ENCODE measurements at regions not wholly inside any gene's neighbourhood (a gene's known extent, or its start where the extent isn't known, plus 50 kb on each side); places are given as distances from the start of the nearest gene placed in this dataset.

DNA sequence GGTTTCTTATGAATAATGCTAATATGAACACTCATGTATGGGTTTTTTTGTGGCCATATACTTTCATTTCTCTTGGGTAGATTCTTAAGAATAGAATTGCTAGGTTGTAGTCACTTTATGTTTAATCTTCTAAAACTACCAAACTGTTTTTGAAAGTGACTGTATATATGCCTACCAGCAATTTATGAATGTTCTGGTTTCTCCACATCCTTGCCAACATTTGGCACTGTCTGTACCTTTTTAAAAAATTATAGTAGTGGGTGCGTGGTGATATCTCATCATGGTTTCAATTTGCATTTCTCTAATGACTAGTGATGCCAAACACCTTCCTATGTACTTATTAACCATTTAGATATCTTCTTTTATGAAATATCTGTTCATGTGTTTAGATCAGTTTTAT is 110.6 kb upstream of the RIOK3 start:
- DNase-seq (ENCODE audit: low spot score), result no peak

GRCh38 chr18:23350188-23350587 is 102.9 kb upstream of the RIOK3 start:
- no peak for DNase-seq (ENCODE audit: low spot score)

DNA sequence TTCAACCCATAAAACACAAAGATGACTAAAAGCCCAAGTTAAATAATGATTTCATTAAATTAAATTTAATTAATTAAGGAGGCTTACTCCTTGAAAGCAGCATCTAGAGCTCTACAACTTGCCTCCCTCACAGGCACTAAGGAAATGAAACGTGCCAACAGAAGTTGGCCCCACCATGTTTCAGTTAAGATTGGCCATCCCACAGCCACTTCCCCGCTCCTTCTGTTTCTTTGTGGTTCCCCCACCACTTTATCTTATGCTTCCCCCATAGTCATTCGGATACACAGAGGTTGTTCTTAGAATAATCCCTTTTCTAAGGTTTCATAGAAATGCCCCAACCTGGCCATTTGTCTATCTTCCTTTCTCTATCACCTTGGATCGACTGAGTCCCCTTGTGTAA is 101.6 kb upstream of the RIOK3 start:
- DNase-seq (ENCODE audit: low spot score), result no peak

DNA sequence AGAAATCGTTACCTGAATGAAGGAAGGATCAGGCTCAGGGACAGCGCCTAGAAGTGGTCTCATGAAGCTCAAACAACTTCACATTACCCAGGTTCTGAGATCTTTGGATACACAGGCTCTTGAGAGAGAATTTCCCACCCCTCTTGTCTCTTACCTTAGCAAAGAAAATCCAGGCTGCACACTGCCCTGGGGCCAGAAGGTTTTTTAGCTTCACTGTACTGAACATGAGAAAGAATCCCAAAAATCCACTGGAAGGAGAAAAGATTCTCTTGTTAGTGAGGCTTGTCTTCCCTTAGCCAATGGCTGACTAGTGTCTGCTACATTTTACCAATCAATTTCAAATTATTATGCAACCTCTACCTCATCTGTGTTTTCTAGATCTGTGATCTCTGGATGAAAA is 101.0 kb upstream of the RIOK3 start:
- DNase-seq (ENCODE audit: low spot score), result no peak

DNA sequence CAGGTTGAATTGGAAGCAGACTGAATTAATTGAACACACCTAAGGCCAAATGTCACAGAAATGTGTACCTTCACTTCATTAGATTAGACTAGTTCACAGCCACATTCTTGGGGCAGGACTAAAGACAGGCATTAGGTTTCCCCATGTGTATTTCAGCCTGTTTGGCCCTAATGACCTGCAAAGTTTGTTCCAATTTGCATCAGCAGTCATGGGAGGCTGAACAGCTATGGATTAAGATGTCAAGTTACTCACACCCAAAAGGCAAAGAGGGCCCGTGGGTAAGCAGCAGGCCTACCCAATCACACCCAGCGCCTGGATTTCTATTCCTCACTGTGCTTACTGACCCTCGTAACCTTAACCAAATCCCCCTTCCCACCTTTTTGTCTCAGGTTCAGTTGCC is 99.6 kb upstream of the RIOK3 start:
- no peak for DNase-seq (ENCODE audit: low spot score)

- no peak for DNase-seq (ENCODE audit: low spot score)
Measured at GRCh38 chr18:23354625-23355024, 98.5 kb upstream of the RIOK3 start.

DNA sequence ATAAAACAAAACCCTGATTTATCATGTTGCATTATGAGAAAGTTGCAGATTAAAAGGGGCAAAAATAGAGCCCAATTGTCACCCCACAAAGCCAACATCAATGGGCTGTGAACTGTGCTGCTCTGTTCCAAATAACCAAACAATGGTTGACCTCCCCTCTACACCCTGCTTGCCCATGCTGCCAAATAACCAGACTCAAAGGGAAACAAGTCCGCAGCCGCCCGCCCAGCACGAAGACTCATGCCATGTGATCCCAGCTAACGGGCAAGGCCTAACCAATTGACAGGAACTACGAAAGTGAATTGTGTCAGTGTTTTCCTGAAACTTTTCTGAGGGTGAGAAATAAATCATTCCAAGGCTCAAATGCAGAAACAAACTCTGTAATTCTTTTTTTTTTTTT is 97.9 kb upstream of the RIOK3 start:
- DNase-seq (ENCODE audit: low spot score), result no peak

GRCh38 chr18:23356424-23356823 is 96.7 kb upstream of the RIOK3 start:
- DNase-seq (ENCODE audit: low spot score), result no peak

GRCh38 chr18:23356915-23357601 is 96.0 kb upstream of the RIOK3 start:
- no peak for DNase-seq (ENCODE audit: low spot score)

DNA sequence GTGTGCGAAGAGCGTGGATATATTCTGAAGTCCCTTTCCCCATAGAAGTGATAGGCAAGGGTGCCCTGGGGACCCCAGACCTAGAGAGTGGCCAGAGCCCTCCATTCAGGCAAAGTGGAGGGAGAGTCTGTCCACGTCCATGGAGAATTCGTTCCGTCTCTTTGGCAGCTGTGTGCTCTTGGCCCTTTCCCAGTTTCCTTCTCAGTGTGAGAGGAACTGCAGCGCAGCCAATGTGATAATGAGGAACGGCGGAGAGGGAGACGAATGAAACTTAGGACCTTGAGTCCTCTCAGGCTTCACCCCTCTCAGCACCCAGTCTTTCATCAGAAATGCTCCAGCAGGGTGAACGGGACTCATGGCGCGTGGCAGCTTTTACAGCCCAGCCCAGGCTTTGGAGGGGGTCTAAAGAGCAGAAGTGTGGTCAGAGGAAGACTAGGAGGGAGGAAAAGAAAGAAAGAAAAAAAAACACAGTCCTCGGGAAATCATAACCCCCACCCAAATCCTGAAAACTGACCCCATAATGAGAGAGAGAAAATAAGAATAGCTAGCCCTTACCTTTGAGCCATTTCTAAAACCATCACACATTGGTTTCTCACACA is 95.0 kb upstream of the RIOK3 start:
- no peak for DNase-seq (ENCODE audit: low spot score)

DNA sequence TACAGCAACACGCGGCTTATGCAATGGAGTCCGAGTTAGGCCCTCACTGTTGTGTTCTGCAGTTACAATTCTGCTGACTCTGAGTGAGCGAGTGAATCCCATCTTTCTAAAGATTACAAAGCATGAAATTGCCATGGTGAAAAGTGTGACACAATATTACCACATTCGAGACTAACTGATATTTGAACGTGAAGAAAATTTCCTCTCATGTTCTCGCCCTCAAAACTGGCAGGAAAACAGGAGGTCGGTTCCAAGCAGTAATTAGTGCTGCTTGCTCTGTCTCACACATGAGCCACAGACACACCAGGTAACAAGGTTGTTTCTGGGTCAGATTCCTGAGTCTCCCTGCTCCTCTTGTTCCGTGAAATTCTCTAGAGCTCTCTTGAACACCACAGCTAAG is 93.7 kb upstream of the RIOK3 start:
- no peak for DNase-seq (ENCODE audit: low spot score)

DNA sequence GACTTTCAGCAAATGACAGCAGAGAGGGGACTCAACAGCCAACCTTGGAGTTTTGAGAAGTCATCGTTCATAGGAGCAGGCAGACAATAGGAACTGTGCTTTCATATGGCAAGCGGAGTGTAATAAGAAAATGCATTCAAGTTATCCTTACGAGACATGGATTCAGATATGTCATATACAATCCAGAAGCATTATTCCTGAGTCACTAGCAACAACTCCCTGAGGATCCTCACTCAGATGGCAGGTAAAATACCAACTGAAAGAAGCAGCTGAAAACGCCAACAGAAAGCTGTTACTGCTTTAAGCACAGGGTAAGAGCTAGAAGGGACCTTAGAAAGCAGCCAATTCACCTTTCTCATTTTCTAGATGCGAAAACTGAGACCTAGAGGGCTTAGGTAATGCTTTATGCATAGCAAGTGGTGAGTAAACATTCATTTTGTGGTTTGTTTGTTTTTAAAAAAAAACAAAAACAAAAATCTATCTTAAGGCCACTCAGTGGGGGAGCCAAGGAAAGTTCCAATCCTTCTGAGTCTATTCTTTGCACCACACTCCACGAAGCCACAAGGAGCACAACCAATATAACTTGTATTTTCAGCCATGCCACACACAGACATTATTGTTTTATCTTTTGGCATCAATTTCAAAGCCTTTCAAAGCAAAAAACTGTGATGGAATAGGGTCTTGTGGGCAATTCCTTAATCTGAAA is 89.1 kb upstream of the RIOK3 start:
- no peak for DNase-seq (ENCODE audit: low spot score)

- DNase-seq (ENCODE audit: low spot score), result no peak
Measured at GRCh38 chr18:23365602-23366001, 87.5 kb upstream of the RIOK3 start.

GRCh38 chr18:23369266-23369665 is 83.8 kb upstream of the RIOK3 start:
- no peak for DNase-seq (ENCODE audit: low spot score)

DNA sequence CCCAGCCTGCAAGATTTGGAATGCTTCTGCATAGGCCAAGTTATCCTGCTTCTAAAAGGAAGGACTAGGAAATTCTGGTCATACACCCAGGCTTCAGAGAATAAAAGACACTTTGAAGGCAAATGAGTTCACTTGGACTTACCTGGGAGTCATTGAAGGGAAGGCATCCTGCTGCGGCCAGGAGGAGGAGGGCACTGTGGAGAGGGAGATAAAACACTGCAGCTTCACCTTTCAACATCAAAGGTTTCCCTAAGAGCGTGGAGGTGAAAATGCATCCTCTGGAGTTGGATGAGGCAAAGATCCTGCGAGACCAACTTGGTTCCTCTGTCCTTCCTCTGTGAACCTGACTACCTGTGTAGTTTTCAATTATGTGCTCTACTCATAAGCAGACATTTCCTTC is 79.5 kb upstream of the RIOK3 start:
- DNase-seq (ENCODE audit: low spot score), result no peak

DNA sequence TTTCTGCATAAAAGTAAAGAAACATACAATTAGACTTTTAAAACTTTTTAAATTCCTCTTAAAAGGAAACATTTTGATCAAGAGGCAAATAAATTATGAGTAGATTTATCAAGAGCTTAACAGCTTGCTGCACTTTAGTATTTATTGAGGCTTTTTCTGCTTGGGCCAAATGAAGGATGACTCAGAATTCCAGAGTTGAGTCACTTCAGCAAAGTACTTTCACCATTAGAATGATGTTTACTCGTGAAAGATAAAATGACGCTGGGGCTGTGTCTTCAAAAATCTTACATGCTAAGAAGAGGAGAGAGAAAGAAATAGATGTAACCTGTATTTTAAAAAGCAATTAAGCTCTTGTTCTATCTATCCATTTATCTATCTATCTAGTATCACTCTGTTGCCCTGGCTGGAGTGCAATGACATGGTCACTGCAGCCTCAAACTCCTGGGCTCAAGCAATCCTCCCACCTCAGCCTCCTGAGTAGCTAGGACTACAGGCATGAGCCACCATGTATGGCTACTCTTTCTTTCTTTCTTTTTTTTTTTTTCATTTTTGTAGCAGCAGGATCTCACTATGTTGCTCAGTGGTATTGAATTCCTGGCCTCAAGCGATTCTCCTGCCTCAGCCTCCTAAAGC is 75.3 kb upstream of the RIOK3 start:
- peak; percentile 66 for DNase-seq (ENCODE audit: low spot score)

GRCh38 chr18:23378302-23378686 is 74.8 kb upstream of the RIOK3 start:
- DNase-seq (ENCODE audit: low spot score), result no peak

DNA sequence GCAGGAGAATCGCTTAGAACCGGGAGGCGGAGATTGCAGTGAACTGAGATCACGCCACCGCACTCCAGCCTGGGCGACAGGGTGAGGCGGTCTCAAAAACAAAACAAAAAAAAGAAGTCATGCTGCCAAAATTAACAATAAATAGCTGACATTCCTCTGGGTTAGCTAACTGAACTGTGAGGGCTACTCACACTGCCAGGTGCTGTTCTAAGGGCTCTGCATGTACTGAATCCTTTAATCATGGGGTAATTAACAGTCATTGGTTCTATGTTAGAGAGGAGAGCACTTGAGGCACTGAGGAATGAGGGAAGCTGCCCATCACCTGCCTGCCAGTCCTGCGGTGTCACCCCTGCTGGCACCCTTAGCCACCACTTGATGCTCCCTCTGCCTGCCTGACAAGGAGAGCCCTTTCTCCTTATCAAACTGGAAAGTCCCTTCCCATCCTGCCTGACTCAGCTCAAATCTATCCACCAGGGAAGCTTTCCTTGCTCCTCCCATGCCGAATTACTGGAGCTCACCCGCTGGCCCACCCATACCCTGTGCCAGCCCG is 73.0 kb upstream of the RIOK3 start:
- no peak for DNase-seq (ENCODE audit: low spot score)

DNA sequence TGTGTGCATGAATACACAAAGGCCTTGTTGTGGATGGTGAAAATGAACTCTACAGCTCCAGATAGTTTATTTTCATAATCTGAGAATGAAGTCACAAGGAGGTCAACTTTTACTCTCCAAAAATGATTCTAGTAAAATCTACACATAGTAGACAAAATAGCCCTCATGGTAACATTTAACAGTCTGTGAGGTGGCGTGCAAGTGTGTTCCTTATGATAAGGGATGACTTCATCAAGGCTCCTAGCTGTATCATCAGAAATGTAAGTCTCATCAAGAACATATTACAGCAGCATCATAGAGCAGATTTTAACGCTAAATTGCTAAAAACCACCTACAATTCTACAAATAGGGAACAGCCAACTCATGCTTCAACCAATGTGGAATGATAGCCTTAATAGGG is 72.3 kb upstream of the RIOK3 start:
- DNase-seq (ENCODE audit: low spot score), result no peak

GRCh38 chr18:23383494-23383893 is 69.6 kb upstream of the RIOK3 start:
- no peak for DNase-seq (ENCODE audit: low spot score)

GRCh38 chr18:23384778-23385736 is 68.0 kb upstream of the RIOK3 start:
- DNase-seq (ENCODE audit: low spot score), result no peak

GRCh38 chr18:23386317-23386716 is 66.8 kb upstream of the RIOK3 start:
- DNase-seq (ENCODE audit: low spot score), result peak; percentile 26
